OCI-LY1 (cell line): ENCODE measurements at regions not wholly inside any gene's neighbourhood (a gene's known extent, or its start where the extent isn't known, plus 50 kb on each side); places are given as distances from the start of the nearest gene placed in this dataset.

Source experiments
- H2AFZ ChIP-seq: fragments of 200-600 bp; sonication (generic), shearing (Covaris generic); 2 replicates; pipeline ENCODE4 v1.6.0; 2014; ENCODE audit warnings: antibody characterized with exemption, mild to moderate bottlenecking, low read length
- H3F3A ChIP-seq: fragments of 200-600 bp; sonication (generic), shearing (Covaris generic); 2 replicates; pipeline ENCODE4 v1.6.0; 2014; ENCODE audit warnings: mild to moderate bottlenecking, antibody characterized with exemption, low read length, moderate library complexity; ENCODE audit not compliant: insufficient read depth
- H3K27ac ChIP-seq: fragments of 200-600 bp; sonication (generic); 2 replicates; pipeline ENCODE4 v1.5.1; 2014; ENCODE audit warnings: low read length, mixed run types, mild to moderate bottlenecking, low read depth; ENCODE audit not compliant: poor library complexity, severe bottlenecking
- H3K27me3 ChIP-seq: fragments of 200-600 bp; sonication (generic); 2 replicates; pipeline ENCODE4 v1.6.0; 2014; ENCODE audit warnings: antibody characterized with exemption, mild to moderate bottlenecking, low read length, moderate library complexity; ENCODE audit not compliant: insufficient read depth
- H3K36me3 ChIP-seq: fragments of 200-600 bp; sonication (generic); 2 replicates; pipeline ENCODE4 v1.6.1; 2014; ENCODE audit warnings: mild to moderate bottlenecking, antibody characterized with exemption, low read length, moderate library complexity, mixed read lengths; ENCODE audit not compliant: insufficient read depth
- H3K4me1 ChIP-seq: fragments of 200-600 bp; sonication (generic); 2 replicates; pipeline ENCODE4 v1.5.1; 2014; ENCODE audit warnings: mild to moderate bottlenecking, low read length, moderate library complexity; ENCODE audit not compliant: insufficient read depth, severe bottlenecking
- H3K4me2 ChIP-seq: fragments of 200-600 bp; sonication (generic), shearing (Covaris generic); 2 replicates; pipeline ENCODE4 v1.6.1; 2014; ENCODE audit warnings: low read length
- H3K4me3 ChIP-seq: fragments of 200-600 bp; sonication (generic); 2 replicates; pipeline ENCODE4 v1.5.1; 2014; ENCODE audit warnings: low read length, low read depth, mild to moderate bottlenecking, mixed read lengths; ENCODE audit not compliant: poor library complexity, severe bottlenecking
- H3K79me2 ChIP-seq: fragments of 200-600 bp; shearing (Covaris generic); 2 replicates; pipeline ENCODE4 v1.6.1; 2016; ENCODE audit warnings: mixed run types, low read length, mixed read lengths; ENCODE audit not compliant: insufficient read depth
- H3K9ac ChIP-seq: fragments of 200-600 bp; sonication (generic), shearing (Covaris generic); 2 replicates; pipeline ENCODE4 v1.6.1; 2014; ENCODE audit warnings: mild to moderate bottlenecking, low read length, mixed read lengths
- H3K9me2 ChIP-seq: fragments of 200-600 bp; sonication (generic), shearing (Covaris generic); 2 replicates; pipeline ENCODE4 v1.6.1; 2014; ENCODE audit warnings: low read depth, mild to moderate bottlenecking, low read length, mixed read lengths
- H3K9me3 ChIP-seq: fragments of 200-600 bp; shearing (Covaris generic); 2 replicates; pipeline ENCODE4 v1.6.1; 2014; ENCODE audit warnings: low read length, mixed read lengths
- H4K20me1 ChIP-seq: fragments of 200-600 bp; sonication (generic), shearing (Covaris generic); 2 replicates; pipeline ENCODE4 v1.6.0; 2016; ENCODE audit warnings: mild to moderate bottlenecking, low read length; ENCODE audit not compliant: insufficient read depth
- CTCF ChIP-seq: fragments of 200-600 bp; sonication (generic), shearing (Covaris generic); IDR thresholded peaks from 2 replicates; pipeline ENCODE4 v1.5.1; 2017; ENCODE audit warnings: mild to moderate bottlenecking, antibody characterized with exemption, low read length, moderate library complexity, mixed read lengths
- EZH2 ChIP-seq: fragments of 200-600 bp; sonication (generic), shearing (Covaris generic); IDR thresholded peaks from 2 replicates; pipeline ENCODE4 v1.8.0; 2017; ENCODE audit warnings: borderline replicate concordance, mixed run types, mild to moderate bottlenecking, antibody characterized with exemption, low read length, moderate library complexity, mixed read lengths

GRCh38 chr7:34331102-34331501 is 326.9 kb upstream of the NPSR1 start:
- Histone ChIP-seq H3K9me2 (no peaks in the 10 kb centered on the region), H3K27ac (no peak overlapping the region), H3K4me2 (no peak overlapping the region), H3F3A (no peaks in the 10 kb centered on the region), H4K20me1 (no peaks in the 10 kb centered on the region), H2AFZ (no peak overlapping the region), H3K9me3 (no peaks in the 10 kb centered on the region), H3K4me1 (no peaks in the 10 kb centered on the region), H3K9ac (no peak overlapping the region), H3K79me2 (no peaks in the 10 kb centered on the region), H3K27me3 (no peaks in the 10 kb centered on the region), H3K4me3 (no peak overlapping the region), H3K36me3 (no peaks in the 10 kb centered on the region)
- TF ChIP-seq EZH2 = no peak

- Histone ChIP-seq H3K9me3 (no peaks in the 10 kb centered on the region), H3K9me2 (no peaks in the 10 kb centered on the region), H3K4me1 (no peaks in the 10 kb centered on the region), H3K27ac (no peak overlapping the region), H3K4me3 (no peak overlapping the region), H3K79me2 (no peaks in the 10 kb centered on the region), H3K27me3 (no peaks in the 10 kb centered on the region), H3K4me2 (no peak overlapping the region), H4K20me1 (no peaks in the 10 kb centered on the region), H3K36me3 (no peaks in the 10 kb centered on the region), H3F3A (no peaks in the 10 kb centered on the region), H3K9ac (no peak overlapping the region), H2AFZ (no peak overlapping the region)
- TF ChIP-seq EZH2 = no peak
- TF ChIP-seq CTCF = no peak
These were observed 326.0 kb upstream of the NPSR1 start for GRCh38 chr7:34332006-34332405.

GRCh38 chr7:34333184-34333583 is 324.8 kb upstream of the NPSR1 start:
- no peaks in the 10 kb centered on the region for H3K79me2 ChIP-seq
- no peak overlapping the region for H3K27ac ChIP-seq
- H3K4me2 ChIP-seq = no peak overlapping the region
- TF ChIP-seq EZH2 (no peak), CTCF (no peak)
- H3K4me1 ChIP-seq = no peaks in the 10 kb centered on the region
- no peaks in the 10 kb centered on the region for H3K9me3 ChIP-seq
- no peaks in the 10 kb centered on the region for H4K20me1 ChIP-seq
- H2AFZ ChIP-seq = no peak overlapping the region
- H3K27me3 ChIP-seq = no peaks in the 10 kb centered on the region
- no peaks in the 10 kb centered on the region for H3K9me2 ChIP-seq
- H3K36me3 ChIP-seq = no peaks in the 10 kb centered on the region
- H3F3A ChIP-seq = no peaks in the 10 kb centered on the region
- no peak overlapping the region for H3K9ac ChIP-seq
- no peak overlapping the region for H3K4me3 ChIP-seq

- no peaks in the 10 kb centered on the region for H3K4me1 ChIP-seq
- H3K9me3 ChIP-seq = no peaks in the 10 kb centered on the region
- H3K79me2 ChIP-seq = no peaks in the 10 kb centered on the region
- no peak overlapping the region for H3K27ac ChIP-seq
- H3K4me2 ChIP-seq = no peak overlapping the region
- no peaks in the 10 kb centered on the region for H3F3A ChIP-seq
- no peak overlapping the region for H2AFZ ChIP-seq
- no peak overlapping the region for H3K4me3 ChIP-seq
- no peak overlapping the region for H3K9ac ChIP-seq
- no peak for TF ChIP-seq CTCF
- TF ChIP-seq EZH2 = no peak
- no peaks in the 10 kb centered on the region for H3K27me3 ChIP-seq
- H3K36me3 ChIP-seq = no peaks in the 10 kb centered on the region
- no peaks in the 10 kb centered on the region for H3K9me2 ChIP-seq
- H4K20me1 ChIP-seq = no peaks in the 10 kb centered on the region
These were observed 324.1 kb upstream of the NPSR1 start for GRCh38 chr7:34333925-34334324.
